NT2/D1 (cell line): ENCODE measurements at regions not wholly inside any gene's neighbourhood (a gene's known extent, or its start where the extent isn't known, plus 50 kb on each side); places are given as distances from the start of the nearest gene placed in this dataset.

ENCODE experiments used
- SUZ12 ChIP-seq: IDR thresholded peaks from 2 replicates; pipeline ENCODE4 v1.6.1; 2011; ENCODE audit not compliant: insufficient read length, insufficient read depth; ENCODE audit errors: extremely low read depth
- YY1 ChIP-seq: IDR thresholded peaks from 2 replicates; pipeline ENCODE4 v1.6.1; 2011; ENCODE audit not compliant: insufficient read length, insufficient read depth
- ZNF274 ChIP-seq: IDR thresholded peaks from 2 replicates; pipeline ENCODE4 v1.6.1; 2011; ENCODE audit warnings: mild to moderate bottlenecking, low read depth, low read length

DNA sequence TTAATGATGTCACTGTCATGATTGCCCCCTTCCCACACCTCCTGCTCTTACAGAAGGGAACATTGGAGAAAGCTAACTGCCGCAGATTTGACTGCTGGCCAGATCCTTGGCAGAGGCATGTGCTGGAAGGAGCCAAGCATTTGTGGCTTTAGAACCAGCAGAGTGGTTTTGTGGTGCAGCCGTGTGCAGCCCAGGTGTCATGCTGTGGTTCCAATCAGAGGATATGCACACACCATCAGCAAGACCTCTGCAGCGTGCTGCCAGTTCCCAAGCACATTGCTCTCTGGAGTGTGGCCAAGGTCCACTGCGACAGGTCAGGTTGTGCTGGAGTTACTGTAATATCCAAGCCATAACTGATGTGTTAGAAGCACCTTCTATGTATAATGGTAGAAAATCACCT lies 61.6 kb downstream of the OTOL1 start:
- TF ChIP-seq SUZ12 (no peak), ZNF274 (no peak), YY1 (no peak)
